H1 (cell line): ENCODE measurements at regions not wholly inside any gene's neighbourhood (a gene's known extent, or its start where the extent isn't known, plus 50 kb on each side); places are given as distances from the start of the nearest gene placed in this dataset.

Experiments
- CTCF ChIA-PET: fragments of 300-600 bp; sonication (Branson Sonifier 250); formaldehyde crosslinking; loops from one replicate; lab custom pipeline; 2021; ENCODE audit not compliant: partially characterized antibody; lab: Charles Lee
- POLR2A ChIA-PET: fragments of 300-600 bp; sonication (Branson Sonifier 250); formaldehyde crosslinking; loops from one replicate; lab custom pipeline; 2021; ENCODE audit warnings: inconsistent platforms; ENCODE audit not compliant: partially characterized antibody; lab: Charles Lee
- DNase-seq, 2 experiments: peaks; one replicate each; pipeline versions ENCODE4 v3.0.0 to v3.0.0-alpha.2; 2010 to 2022; ENCODE audit warnings: low spot score in 2 of 2, low read depth in 1 of 2, mixed read lengths in 1 of 2
- FAIRE-seq: peaks from 2 replicates; lab custom pipeline; 2011; peaks lifted over from hg19 to GRCh38; lab: Jason Lieb, UNC
- H2AFZ ChIP-seq: 2 replicates; pipeline ENCODE4 v1.8.1; 2012; ENCODE audit warnings: low read length, inconsistent platforms
- H2AK5ac ChIP-seq: 2 replicates; pipeline ENCODE4 v1.6.1; 2013; ENCODE audit warnings: low read depth, low read length
- H2BK120ac ChIP-seq: replicated peaks from 2 replicates; pipeline ENCODE3; 2013; ENCODE audit warnings: low read depth, low read length, inconsistent platforms
- H2BK12ac ChIP-seq: 2 replicates; pipeline ENCODE4 v1.6.1; 2013; ENCODE audit warnings: low read depth, low read length
- H2BK15ac ChIP-seq: 2 replicates; pipeline ENCODE4 v1.6.1; 2013; ENCODE audit warnings: low read length
- H2BK20ac ChIP-seq: 2 replicates; pipeline ENCODE4 v1.6.1; 2013; ENCODE audit warnings: low read length
- H2BK5ac ChIP-seq: 2 replicates; pipeline ENCODE4 v1.6.1; 2013; ENCODE audit warnings: low read depth, low read length
- H3K14ac ChIP-seq: 2 replicates; pipeline ENCODE4 v1.6.1; 2013; ENCODE audit warnings: inconsistent platforms; ENCODE audit not compliant: insufficient read length
- H3K18ac ChIP-seq: 2 replicates; pipeline ENCODE4 v1.6.1; 2013; ENCODE audit warnings: low read length; ENCODE audit errors: extremely low read depth
- H3K23ac ChIP-seq: 2 replicates; pipeline ENCODE4 v1.6.1; 2013; ENCODE audit warnings: inconsistent platforms; ENCODE audit not compliant: insufficient read length
- H3K23me2 ChIP-seq: 2 replicates; pipeline ENCODE4 v1.6.1; 2013; ENCODE audit warnings: low read depth, low read length
- H3K27ac ChIP-seq: 2 replicates; pipeline ENCODE4 v1.6.1; 2011; ENCODE audit warnings: low read depth, low read length, inconsistent platforms
- H3K27me3 ChIP-seq, 4 experiments: replicated peaks in 1 of 4; 1 replicate in 1 of 4; 2 replicates in 3 of 4; pipeline versions ENCODE4 v1.6.1 to v1.8.1; 2011 to 2013; ENCODE audit warnings: low read length in 3 of 4, mild to moderate bottlenecking in 3 of 4, inconsistent platforms in 2 of 4, mixed read lengths in 2 of 4, moderate library complexity in 1 of 4; ENCODE audit not compliant: control insufficient read depth in 3 of 4, insufficient read depth in 3 of 4; ENCODE audit errors: extremely low read depth in 1 of 4
- H3K36me3 ChIP-seq, 4 experiments: 2 replicates each; pipeline versions ENCODE4 v1.6.1 to v1.8.1; 2011 to 2013; ENCODE audit warnings: mild to moderate bottlenecking in 4 of 4, low read length in 3 of 4, moderate library complexity in 2 of 4, control low read depth in 1 of 4, inconsistent platforms in 1 of 4; ENCODE audit not compliant: insufficient read depth in 4 of 4, control insufficient read depth in 2 of 4
- H3K4ac ChIP-seq: replicated peaks from 2 replicates; pipeline ENCODE3; 2013; ENCODE audit warnings: low read length, low read depth, mixed read lengths, inconsistent platforms; ENCODE audit not compliant: insufficient read length
- H3K4me1 ChIP-seq, 4 experiments: replicated peaks in 1 of 4; 1 replicate in 1 of 4; 2 replicates in 3 of 4; pipeline versions ENCODE4 v1.6.1 to v1.8.1; 2011 to 2013; ENCODE audit warnings: low read length in 3 of 4, inconsistent platforms in 2 of 4, mixed read lengths in 1 of 4; ENCODE audit not compliant: insufficient read depth in 4 of 4, control insufficient read depth in 3 of 4
- H3K4me2 ChIP-seq, 2 experiments: 2 replicates each; pipeline versions ENCODE4 v1.6.1 to v1.8.1; 2011 to 2013; ENCODE audit warnings: low read depth in 2 of 2, low read length in 2 of 2, control low read depth in 1 of 2, inconsistent platforms in 1 of 2, mild to moderate bottlenecking in 1 of 2; ENCODE audit not compliant: insufficient read depth in 1 of 2
- H3K4me3 ChIP-seq, 4 experiments: fragments of 200-600, 300-600 bp in 1 of 4; sonication (generic), shearing (Covaris generic), sonication (Bioruptor Twin) in 1 of 4; 2 replicates each; pipeline versions ENCODE4 v1.5.1 to v1.8.1; 2011 to 2016; ENCODE audit warnings: low read length in 4 of 4, low read depth in 3 of 4, control low read depth in 2 of 4, inconsistent platforms in 2 of 4, mild to moderate bottlenecking in 2 of 4, mixed read lengths in 1 of 4, moderate library complexity in 1 of 4; ENCODE audit not compliant: insufficient read depth in 2 of 4; ENCODE audit errors: extremely low read depth in 1 of 4
- H3K56ac ChIP-seq: replicated peaks from 2 replicates; pipeline ENCODE3; 2013; ENCODE audit warnings: low read depth, mild to moderate bottlenecking, mixed read lengths, low read length, inconsistent platforms; ENCODE audit not compliant: insufficient read length
- H3K79me1 ChIP-seq: 2 replicates; pipeline ENCODE4 v1.6.1; 2013; ENCODE audit warnings: low read depth, low read length, control low read depth
- H3K79me2 ChIP-seq, 2 experiments: 2 replicates each; pipeline versions ENCODE4 v1.6.1 to v1.8.1; 2012 to 2013; ENCODE audit warnings: low read length in 2 of 2, mild to moderate bottlenecking in 2 of 2, inconsistent platforms in 1 of 2; ENCODE audit not compliant: insufficient read depth in 2 of 2, control insufficient read depth in 1 of 2
- H3K9ac ChIP-seq, 4 experiments: replicated peaks in 1 of 4; 1 replicate in 1 of 4; 2 replicates in 3 of 4; pipeline versions ENCODE4 v1.6.1 to v1.8.1; 2011 to 2013; ENCODE audit warnings: low read depth in 3 of 4, low read length in 3 of 4, control low read depth in 2 of 4, mild to moderate bottlenecking in 2 of 4, moderate library complexity in 2 of 4, inconsistent platforms in 1 of 4; ENCODE audit errors: extremely low read depth in 1 of 4
- H3K9me3 ChIP-seq, 2 experiments: 2 replicates each; pipeline versions ENCODE4 v1.6.1 to v1.8.1; 2012 to 2013; ENCODE audit warnings: mild to moderate bottlenecking in 2 of 2, moderate library complexity in 2 of 2, control low read depth in 1 of 2, inconsistent platforms in 1 of 2, low read depth in 1 of 2, low read length in 1 of 2, mixed read lengths in 1 of 2; ENCODE audit not compliant: insufficient read depth in 2 of 2
- H4K20me1 ChIP-seq, 2 experiments: replicated peaks in 1 of 2; 2 replicates each; pipeline versions ENCODE3 to v1.8.1; 2011 to 2013; ENCODE audit warnings: inconsistent platforms in 2 of 2, low read length in 2 of 2, mild to moderate bottlenecking in 1 of 2; ENCODE audit not compliant: insufficient read depth in 2 of 2, control insufficient read depth in 1 of 2
- H4K5ac ChIP-seq: 2 replicates; pipeline ENCODE4 v1.6.1; 2013; ENCODE audit warnings: low read length, low read depth, mixed read lengths, inconsistent platforms; ENCODE audit not compliant: insufficient read length
- H4K8ac ChIP-seq: 2 replicates; pipeline ENCODE4 v1.8.0; 2013; ENCODE audit warnings: mild to moderate bottlenecking, moderate library complexity, low read length, inconsistent platforms; ENCODE audit not compliant: insufficient read depth; ENCODE audit errors: extremely low read depth
- H4K91ac ChIP-seq: replicated peaks from 2 replicates; pipeline ENCODE3; 2013; ENCODE audit warnings: low read length, mixed read lengths, inconsistent platforms; ENCODE audit not compliant: insufficient read length
- BACH1 ChIP-seq: IDR thresholded peaks from 2 replicates; pipeline ENCODE4 v1.6.1; 2012; ENCODE audit warnings: low read length, improper control_type of control experiment
- EZH2 ChIP-seq: fragments of 200-600 bp; sonication (generic); IDR thresholded peaks from 2 replicates; pipeline ENCODE4 v1.7.1; 2012; ENCODE audit warnings: low read depth, mild to moderate bottlenecking, moderate library complexity, low read length, inconsistent platforms; ENCODE audit not compliant: severe bottlenecking
- HDAC6 ChIP-seq: IDR thresholded peaks from one replicate; pipeline ENCODE4 v1.7.1; 2012; ENCODE audit warnings: low read depth, mild to moderate bottlenecking, inconsistent platforms, low read length, moderate library complexity
- KDM4A ChIP-seq: IDR thresholded peaks from one replicate; pipeline ENCODE4 v1.7.1; 2012; ENCODE audit warnings: low read depth, mild to moderate bottlenecking, moderate library complexity, low read length, inconsistent platforms; ENCODE audit not compliant: severe bottlenecking
- KDM5A ChIP-seq: fragments of 200-600 bp; IDR thresholded peaks from 2 replicates; pipeline ENCODE4 v1.7.1; 2012; ENCODE audit warnings: mild to moderate bottlenecking, low read length, inconsistent platforms, mixed read lengths
- MAFK ChIP-seq: IDR thresholded peaks from 2 replicates; pipeline ENCODE4 v1.6.1; 2012; ENCODE audit warnings: low read depth, mild to moderate bottlenecking, improper control_type of control experiment, low read length
- SAP30 ChIP-seq: fragments of 300-600 bp; sonication (generic); IDR thresholded peaks from 2 replicates; pipeline ENCODE4 v1.7.1; 2012; ENCODE audit warnings: low read length, moderate library complexity, mild to moderate bottlenecking, inconsistent platforms; ENCODE audit not compliant: insufficient read depth, insufficient replicate concordance
- SIX5 ChIP-seq: IDR thresholded peaks from 2 replicates; pipeline ENCODE4 v1.6.1; 2011; ENCODE audit warnings: mild to moderate bottlenecking, low read depth, low read length
- YY1 ChIP-seq: IDR thresholded peaks from 2 replicates; pipeline ENCODE4 v1.6.1; 2011; ENCODE audit warnings: low read depth, mild to moderate bottlenecking, low read length
- WGBS, 2 experiments: shearing (Covaris generic) in 1 of 2; methylation state at CpG; one replicate each; pipeline versions ENCODE4 v1.1.6 to v1.1.7; 2013 to 2015; ENCODE audit warnings: low lambda C conversion rate in 2 of 2, mixed read lengths in 2 of 2, inconsistent platforms in 1 of 2, low coverage in 1 of 2, missing lambda C conversion rate in 1 of 2; ENCODE audit not compliant: insufficient replicate concordance in 2 of 2, insufficient coverage in 1 of 2, insufficient read length in 1 of 2; ENCODE audit errors: extremely low coverage in 1 of 2, missing lambda C conversion rate in 1 of 2; 5-methylcytosine and 5-hydroxymethylcytosine counted together
- TF ChIP-seq, protein P1 (sequence below): IDR thresholded peaks from 2 replicates; pipeline ENCODE4 v1.6.1; 2012; ENCODE audit warnings: low read length, inconsistent platforms

DNA sequence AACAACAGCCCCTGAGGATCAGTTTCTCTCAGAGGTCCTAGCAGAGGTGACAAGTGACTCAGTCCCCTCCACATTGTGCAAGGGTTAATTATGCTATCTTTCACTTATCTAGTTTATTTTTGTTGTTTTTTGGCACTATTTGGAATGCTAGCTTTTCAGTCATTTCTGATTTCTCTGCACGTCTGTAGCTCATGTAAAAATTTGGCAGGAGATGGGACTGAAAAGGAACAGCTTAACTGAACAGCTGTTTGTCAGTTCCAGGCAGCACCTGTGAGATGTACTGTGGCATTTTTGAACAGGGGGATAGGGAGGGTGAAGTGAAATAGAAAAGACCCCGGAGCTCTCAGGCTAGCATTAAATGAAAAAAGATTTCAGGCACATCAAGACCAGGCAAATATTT lies 313.5 kb downstream of the SUCLA2 start:
- ChIA-PET CTCF (interaction anchor here (1.0 to 1.3 kb wide), 2 partner anchors 11 to 112 kb away, joined by 3 read pairs; no protein-coding TSS in a partner anchor), POLR2A (no interaction called here)
- Histone ChIP-seq H4K5ac (no peak overlapping the region), H3K4me2 (no peak overlapping the region), H3K4me3 (no peak overlapping the region), H3K18ac (no peak overlapping the region), H2AFZ (no peak overlapping the region), H4K91ac (no peak overlapping the region), H3K23me2 (no peaks in the 10 kb centered on the region), H3K4ac (no peak overlapping the region), H2AK5ac (no peak overlapping the region), H3K27me3 (no peaks in the 10 kb centered on the region), H4K20me1 (no peaks in the 10 kb centered on the region), H3K79me1 (no peaks in the 10 kb centered on the region), H3K79me2 (no peaks in the 10 kb centered on the region), H3K36me3 (no peaks in the 10 kb centered on the region), H3K14ac (no peak overlapping the region), H3K27ac (no peak overlapping the region), H3K4me1 (no peaks in the 10 kb centered on the region), H4K8ac (no peak overlapping the region), H3K9ac (no peak overlapping the region), H2BK15ac (no peak overlapping the region), H2BK20ac (no peak overlapping the region), H2BK120ac (no peak overlapping the region), H3K56ac (no peak overlapping the region), H3K9me3 (no peaks in the 10 kb centered on the region), H2BK5ac (no peak overlapping the region), H3K23ac (no peak overlapping the region), H2BK12ac (no peak overlapping the region)
- DNase-seq (no peak), FAIRE-seq (no peak)
- WGBS, 2 experiments, result 79% methylated on average over 2 of the region's 2 CpGs; no CpG with 5 or more reads in 1 of the 2 experiments
- no peak for TF ChIP-seq BACH1
- TF ChIP-seq EZH2, result no peak
- no peak for TF ChIP-seq SIX5
- TF ChIP-seq HDAC6, result no peak
- no peak for TF ChIP-seq KDM4A
- no peak for TF ChIP-seq SAP30
- TF ChIP-seq KDM5A, result no peak
- TF ChIP-seq MAFK, result no peak
- TF ChIP-seq, protein P1, sequence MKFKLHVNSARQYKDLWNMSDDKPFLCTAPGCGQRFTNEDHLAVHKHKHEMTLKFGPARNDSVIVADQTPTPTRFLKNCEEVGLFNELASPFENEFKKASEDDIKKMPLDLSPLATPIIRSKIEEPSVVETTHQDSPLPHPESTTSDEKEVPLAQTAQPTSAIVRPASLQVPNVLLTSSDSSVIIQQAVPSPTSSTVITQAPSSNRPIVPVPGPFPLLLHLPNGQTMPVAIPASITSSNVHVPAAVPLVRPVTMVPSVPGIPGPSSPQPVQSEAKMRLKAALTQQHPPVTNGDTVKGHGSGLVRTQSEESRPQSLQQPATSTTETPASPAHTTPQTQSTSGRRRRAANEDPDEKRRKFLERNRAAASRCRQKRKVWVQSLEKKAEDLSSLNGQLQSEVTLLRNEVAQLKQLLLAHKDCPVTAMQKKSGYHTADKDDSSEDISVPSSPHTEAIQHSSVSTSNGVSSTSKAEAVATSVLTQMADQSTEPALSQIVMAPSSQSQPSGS, result no peak
- no peak for TF ChIP-seq YY1
